Loucy (cell line): ENCODE measurements at regions not wholly inside any gene's neighbourhood (a gene's known extent, or its start where the extent isn't known, plus 50 kb on each side); places are given as distances from the start of the nearest gene placed in this dataset.

Experiments
- CTCF ChIP-seq: fragments of 200-600 bp; sonication (generic); conservative IDR thresholded peaks from 2 replicates; pipeline ENCODE4 v1.5.1; 2014; ENCODE audit warnings: mild to moderate bottlenecking, antibody characterized with exemption, low read length
- EZH2phosphoT487 ChIP-seq: fragments of 200-600 bp; IDR thresholded peaks from 2 replicates; pipeline ENCODE4 v1.6.1; 2018; ENCODE audit warnings: antibody characterized with exemption, mild to moderate bottlenecking, moderate library complexity, borderline replicate concordance

GRCh38 chr10:64097391-64098122, 576.4 kb downstream of the REEP3 start:
- TF ChIP-seq CTCF: no peak
- no peak for TF ChIP-seq EZH2phosphoT487
